SU-DHL-6 (cell line): ENCODE measurements at regions not wholly inside any gene's neighbourhood (a gene's known extent, or its start where the extent isn't known, plus 50 kb on each side); places are given as distances from the start of the nearest gene placed in this dataset.

Source experiments
- H2AFZ ChIP-seq: fragments of 200-600 bp; sonication (generic); 2 replicates; pipeline ENCODE4 v1.6.1; 2014; ENCODE audit warnings: low read depth, mild to moderate bottlenecking, moderate library complexity, mixed read lengths, antibody characterized with exemption, low read length; ENCODE audit not compliant: severe bottlenecking
- H3F3A ChIP-seq: fragments of 200-600 bp; shearing (Covaris generic); 2 replicates; pipeline ENCODE4 v1.6.0; 2016; ENCODE audit warnings: antibody characterized with exemption, mild to moderate bottlenecking; ENCODE audit not compliant: insufficient read depth
- H3K27ac ChIP-seq: fragments of 200-600 bp; sonication (generic); 2 replicates; pipeline ENCODE4 v1.5.1; 2016; ENCODE audit warnings: low read depth, mild to moderate bottlenecking, low read length, moderate library complexity, mixed read lengths
- H3K27me3 ChIP-seq: fragments of 200-600 bp; sonication (generic), shearing (Covaris generic); 2 replicates; pipeline ENCODE4 v1.6.0; 2014; ENCODE audit warnings: mild to moderate bottlenecking, low read length
- H3K36me3 ChIP-seq: fragments of 200-600 bp; sonication (generic); 2 replicates; pipeline ENCODE4 v1.6.1; 2014; ENCODE audit warnings: mild to moderate bottlenecking, low read length, mixed read lengths
- H3K4me2 ChIP-seq: fragments of 300-600, 200-600 bp; shearing (Covaris generic), sonication (generic); 2 replicates; pipeline ENCODE4 v1.6.0; 2014; ENCODE audit warnings: low read length, low read depth, mild to moderate bottlenecking; ENCODE audit not compliant: poor library complexity, severe bottlenecking
- H3K4me3 ChIP-seq: fragments of 200-600 bp; sonication (generic); 2 replicates; pipeline ENCODE4 v1.5.1; 2014; ENCODE audit warnings: antibody characterized with exemption, low read length, mild to moderate bottlenecking, mixed read lengths; ENCODE audit not compliant: insufficient read depth, poor library complexity, severe bottlenecking
- H3K79me2 ChIP-seq: fragments of 200-600 bp; sonication (generic); 2 replicates; pipeline ENCODE4 v1.6.1; 2014; ENCODE audit warnings: mild to moderate bottlenecking, low read length, moderate library complexity; ENCODE audit not compliant: insufficient read depth
- H3K9ac ChIP-seq: fragments of 200-600 bp; sonication (generic); 2 replicates; pipeline ENCODE4 v1.7.0; 2014; ENCODE audit warnings: mild to moderate bottlenecking, low read length
- H3K9me2 ChIP-seq: fragments of 200-600 bp; sonication (generic); replicated peaks from 2 replicates; pipeline ENCODE4 v1.6.1; 2014; ENCODE audit warnings: low read length; ENCODE audit not compliant: insufficient read depth
- H3K9me3 ChIP-seq: fragments of 200-600 bp; sonication (generic); 2 replicates; pipeline ENCODE4 v1.6.1; 2014; ENCODE audit warnings: low read length, mixed read lengths; ENCODE audit not compliant: insufficient read depth
- H4K20me1 ChIP-seq: fragments of 200-600 bp; sonication (generic); 2 replicates; pipeline ENCODE4 v1.6.1; 2014; ENCODE audit warnings: low read depth, mild to moderate bottlenecking, antibody characterized with exemption, low read length, moderate library complexity, mixed read lengths
- CTCF ChIP-seq: fragments of 200-600 bp; sonication (generic); IDR thresholded peaks from one replicate; pipeline ENCODE4 v1.5.1; 2017; ENCODE audit warnings: antibody characterized with exemption, mild to moderate bottlenecking, low read length, moderate library complexity; ENCODE audit not compliant: insufficient read depth, poor library complexity, severe bottlenecking
- EZH2phosphoT487 ChIP-seq: fragments of 200-600 bp; sonication (generic), shearing (Covaris generic); conservative IDR thresholded peaks from 2 replicates; pipeline ENCODE4 v1.6.1; 2018; ENCODE audit warnings: mild to moderate bottlenecking, antibody characterized with exemption, low read length, moderate library complexity, mixed read lengths

GRCh38 chr5:57948091-57948490 lies 465.5 kb upstream of the ACTBL2 start:
- Histone ChIP-seq H3K4me2 (no peak overlapping the region), H3K9me2 (no peaks in the 10 kb centered on the region), H3F3A (no peaks in the 10 kb centered on the region), H3K27me3 (no peaks in the 10 kb centered on the region), H2AFZ (no peak overlapping the region), H4K20me1 (no peaks in the 10 kb centered on the region), H3K79me2 (no peaks in the 10 kb centered on the region), H3K9ac (no peak overlapping the region), H3K27ac (no peak overlapping the region), H3K36me3 (no peaks in the 10 kb centered on the region), H3K4me3 (no peak overlapping the region), H3K9me3 (no peaks in the 10 kb centered on the region)
- TF ChIP-seq CTCF (no peak), EZH2phosphoT487 (no peak)

GRCh38 chr5:57947181-57947580 lies 464.6 kb upstream of the ACTBL2 start:
- H3K79me2 ChIP-seq, result no peaks in the 10 kb centered on the region
- H2AFZ ChIP-seq, result no peak overlapping the region
- no peak overlapping the region for H3K9ac ChIP-seq
- no peak overlapping the region for H3K4me2 ChIP-seq
- H3K27me3 ChIP-seq, result no peaks in the 10 kb centered on the region
- H3K36me3 ChIP-seq, result no peaks in the 10 kb centered on the region
- H3F3A ChIP-seq, result no peaks in the 10 kb centered on the region
- H4K20me1 ChIP-seq, result no peaks in the 10 kb centered on the region
- H3K27ac ChIP-seq, result no peak overlapping the region
- no peak overlapping the region for H3K4me3 ChIP-seq
- no peaks in the 10 kb centered on the region for H3K9me2 ChIP-seq
- H3K9me3 ChIP-seq, result no peaks in the 10 kb centered on the region
- TF ChIP-seq EZH2phosphoT487 (no peak), CTCF (no peak)

- Histone ChIP-seq H3K27ac (no peak overlapping the region), H3K9me3 (no peaks in the 10 kb centered on the region), H3K27me3 (no peaks in the 10 kb centered on the region), H4K20me1 (no peaks in the 10 kb centered on the region), H3K4me2 (no peak overlapping the region), H3K9me2 (no peaks in the 10 kb centered on the region), H3K79me2 (no peaks in the 10 kb centered on the region), H2AFZ (no peak overlapping the region), H3K36me3 (no peaks in the 10 kb centered on the region), H3K4me3 (no peak overlapping the region), H3F3A (no peaks in the 10 kb centered on the region), H3K9ac (no peak overlapping the region)
- TF ChIP-seq CTCF (no peak), EZH2phosphoT487 (no peak)
Measured at GRCh38 chr5:57940879-57941278, 458.3 kb upstream of the ACTBL2 start.

GRCh38 chr5:57940236-57940635 lies 457.6 kb upstream of the ACTBL2 start:
- Histone ChIP-seq H4K20me1 (no peaks in the 10 kb centered on the region), H3K9me2 (no peaks in the 10 kb centered on the region), H3K27me3 (no peaks in the 10 kb centered on the region), H3K4me3 (no peak overlapping the region), H3K36me3 (no peaks in the 10 kb centered on the region), H2AFZ (no peak overlapping the region), H3K9ac (no peak overlapping the region), H3K4me2 (no peak overlapping the region), H3F3A (no peaks in the 10 kb centered on the region), H3K9me3 (no peaks in the 10 kb centered on the region), H3K27ac (no peak overlapping the region), H3K79me2 (no peaks in the 10 kb centered on the region)
- TF ChIP-seq CTCF (no peak), EZH2phosphoT487 (no peak)
